ENCODE measurements at regions not wholly inside any gene's neighbourhood (a gene's known extent, or its start where the extent isn't known, plus 50 kb on each side); places are given as distances from the start of the nearest gene placed in this dataset.

DNA sequence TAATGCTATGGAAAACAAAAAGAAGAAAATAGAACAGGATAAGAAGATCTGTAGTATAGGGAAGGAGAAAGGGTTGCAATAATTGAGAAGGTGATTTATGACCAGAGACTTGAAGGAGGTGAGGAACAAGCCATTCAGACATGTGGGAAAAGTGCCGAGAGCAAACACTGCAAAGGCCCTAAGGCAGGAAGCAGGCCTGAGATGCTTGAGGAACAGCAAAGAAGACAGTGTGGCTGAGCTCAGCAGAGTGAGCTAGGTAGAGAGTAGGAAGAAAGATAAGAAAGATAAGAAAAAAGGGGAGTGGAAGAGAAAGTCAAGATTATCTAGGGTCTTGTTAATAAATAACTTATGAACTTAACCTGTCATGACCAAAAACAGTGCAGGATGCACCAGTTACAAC lies 671.8 kb downstream of the RPS29 start:
- TF ChIP-seq EZH2 (IDR thresholded peaks at IDR 0.05; ENCODE audit: borderline replicate concordance, low read length) (no peak), CTCF (IDR thresholded peaks at IDR 0.05; ENCODE audit: low read length) (no peak)
